NCI-H2081 treated with DMSO at 0.1 percent for 48 hours (cell line): ENCODE measurements at regions not wholly inside any gene's neighbourhood (a gene's known extent, or its start where the extent isn't known, plus 50 kb on each side); places are given as distances from the start of the nearest gene placed in this dataset.
A peak's percentile ranks its signal among the peaks of the same experiment; 100 is the strongest.

ENCODE experiments used
- DNase-seq: peaks from one replicate; lab custom pipeline; 2025; lab: John Stamatoyannopoulos, UW

GRCh38 chr10:5310914-5311313, 53.9 kb upstream of the UCN3 start:
- DNase-seq, result no peak

- no peak for DNase-seq
These were observed 53.1 kb upstream of the UCN3 start for GRCh38 chr10:5311617-5312016.

GRCh38 chr10:5314840-5315239, 49.9 kb upstream of the UCN3 start:
- DNase-seq, result peak; percentile 30
